NCI-H1694 treated with DMSO at 0.1 percent for 48 hours (cell line): ENCODE measurements at regions not wholly inside any gene's neighbourhood (a gene's known extent, or its start where the extent isn't known, plus 50 kb on each side); places are given as distances from the start of the nearest gene placed in this dataset.
"Not testable (repeated sequence)": the region's sequence is repeated elsewhere in the genome, so short reads cannot be mapped to it uniquely, and the experiment has no call there.

Experiments used
- DNase-seq: peaks from one replicate; lab custom pipeline; 2025; lab: John Stamatoyannopoulos, UW

DNA sequence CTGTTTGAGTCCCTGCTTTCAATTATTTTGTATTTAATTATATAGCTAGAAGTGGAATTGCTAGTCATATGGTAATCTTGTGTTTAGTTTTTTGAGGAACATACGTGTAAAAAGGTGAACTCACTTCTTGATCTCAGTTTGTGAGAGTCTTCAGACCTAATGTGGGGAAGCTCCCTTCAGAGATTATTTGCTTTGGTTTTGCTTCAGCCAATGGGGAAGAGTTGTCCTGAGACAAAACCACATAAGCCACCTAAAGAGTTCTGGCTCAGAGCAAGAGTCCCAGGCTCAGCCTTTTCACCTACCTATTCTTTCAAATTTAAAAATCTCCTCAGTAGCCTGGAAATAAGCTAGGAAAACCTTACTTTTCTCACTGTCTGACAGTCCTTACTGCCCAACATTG lies 138.4 kb downstream of the UCK2 start:
- DNase-seq = no peak

DNA sequence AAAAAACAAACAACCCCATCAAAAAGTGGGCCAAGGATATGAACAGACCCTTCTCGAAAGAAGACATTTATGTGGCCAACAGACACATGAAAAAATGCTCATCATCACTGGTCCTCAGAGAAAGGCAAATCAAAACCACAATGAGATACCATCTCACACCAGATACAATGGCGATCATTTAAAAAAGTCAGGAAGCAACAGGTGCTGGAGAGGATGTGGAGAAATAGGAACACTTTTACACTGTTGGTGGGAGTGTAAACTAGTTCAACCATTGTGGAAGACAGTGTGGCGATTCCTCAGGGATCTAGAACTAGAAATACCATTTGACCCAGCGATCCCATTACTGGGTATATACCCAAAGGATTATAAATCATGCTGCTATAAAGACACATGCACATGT lies 142.0 kb downstream of the UCK2 start:
- DNase-seq = not testable (repeated sequence)

DNA sequence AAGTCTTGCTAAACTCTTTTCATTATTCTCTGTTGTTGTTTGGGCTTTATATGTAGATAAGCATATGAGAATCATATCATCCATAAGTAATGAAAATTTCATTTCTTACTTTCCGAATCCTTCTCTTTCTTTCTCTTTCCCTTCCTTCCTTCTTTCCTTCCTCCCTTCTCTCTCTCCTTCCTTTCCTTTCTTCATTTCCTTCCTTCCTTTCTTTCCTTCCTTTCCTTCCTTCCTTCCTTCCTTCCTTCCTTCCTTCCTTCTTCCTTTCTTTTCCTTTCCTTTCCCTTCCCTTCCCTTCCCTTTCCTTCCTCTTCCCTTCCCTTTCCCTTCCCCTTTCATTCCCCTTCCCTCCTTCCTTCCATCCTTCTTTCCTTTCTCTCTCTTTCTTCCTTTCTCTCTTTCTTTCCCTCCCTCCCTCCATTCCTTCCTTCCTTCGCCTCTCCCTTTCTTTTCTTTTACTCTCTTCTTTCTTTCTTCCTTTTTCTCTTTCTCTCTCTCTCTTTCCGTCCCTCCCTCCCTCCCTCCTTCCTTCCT lies 147.3 kb downstream of the UCK2 start:
- no peak for DNase-seq

DNA sequence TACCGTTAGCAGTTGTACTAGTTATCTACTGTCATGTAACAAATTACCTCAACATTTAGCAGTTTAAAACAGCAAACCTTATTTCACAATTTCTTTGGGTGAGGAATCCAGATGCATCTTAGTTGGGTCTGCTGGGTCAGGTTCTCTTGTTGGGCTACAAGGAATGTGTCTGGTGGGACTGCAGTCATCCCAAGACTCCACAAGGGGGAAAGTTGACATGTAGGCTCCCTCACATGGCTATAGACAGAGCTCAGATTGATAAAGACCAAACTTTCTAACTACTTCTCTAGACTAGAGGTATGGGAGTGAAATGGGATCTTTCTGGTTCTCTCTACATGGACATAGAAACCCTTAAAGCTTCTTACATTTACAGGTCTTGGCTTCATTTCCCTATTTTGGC lies 160.9 kb downstream of the UCK2 start:
- no peak for DNase-seq

DNA sequence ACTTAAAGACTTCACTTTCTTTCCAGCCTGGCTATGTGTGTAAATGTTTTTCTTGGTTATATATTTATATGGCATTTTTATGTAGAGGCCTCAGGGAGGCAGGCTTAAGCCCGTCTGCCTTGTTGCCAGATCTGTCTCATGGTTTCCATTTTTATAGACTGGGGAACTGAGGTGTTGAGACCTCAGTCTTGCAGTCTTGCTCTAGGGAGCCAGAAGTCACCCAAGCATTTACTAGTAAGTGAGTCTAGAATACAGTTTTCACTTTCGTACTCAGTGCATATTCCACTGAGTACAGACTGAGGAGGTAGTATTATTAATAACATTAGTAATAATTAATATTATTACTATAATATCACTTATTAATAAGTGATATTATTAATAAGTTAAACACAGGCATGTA lies 161.4 kb downstream of the UCK2 start:
- no peak for DNase-seq

DNA sequence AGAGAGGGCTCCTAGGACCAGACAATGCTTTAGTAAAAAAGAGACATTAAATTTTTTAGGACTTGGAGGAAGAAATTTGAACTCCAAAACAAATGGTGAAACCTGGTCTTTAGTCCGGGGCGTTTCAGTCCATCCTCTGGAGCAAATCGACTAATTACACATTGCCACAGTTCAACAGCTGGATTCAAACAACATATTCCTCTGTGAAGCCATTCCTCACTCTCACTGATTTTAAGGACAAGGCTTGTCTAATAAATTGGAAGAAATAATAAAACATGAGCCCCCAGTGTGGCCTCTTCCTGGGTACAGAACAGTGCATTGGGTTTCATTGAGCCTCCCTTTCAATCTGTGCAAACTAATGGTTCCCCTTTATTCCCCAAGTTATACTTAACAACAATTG lies 165.1 kb downstream of the UCK2 start:
- no peak for DNase-seq

DNA sequence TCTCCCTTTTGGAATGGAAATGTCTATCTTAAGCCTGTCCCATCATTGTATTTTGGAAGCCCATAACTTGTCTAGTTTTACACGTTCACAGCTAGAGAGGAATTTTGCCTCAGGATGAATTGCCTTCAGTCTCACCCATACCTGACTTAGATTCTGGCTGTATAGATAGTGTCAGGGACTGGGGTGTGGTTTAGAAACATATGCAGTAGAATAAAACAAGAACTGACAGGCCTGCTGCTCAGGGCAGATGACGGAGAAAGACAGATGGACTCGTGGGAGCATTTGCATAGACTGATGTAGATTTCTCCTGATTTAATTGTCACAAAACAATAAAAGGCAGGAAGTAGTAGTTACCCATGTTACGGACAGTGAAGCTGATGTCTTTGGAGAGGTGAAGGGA lies 166.7 kb downstream of the UCK2 start:
- DNase-seq = peak; percentile 67

DNA sequence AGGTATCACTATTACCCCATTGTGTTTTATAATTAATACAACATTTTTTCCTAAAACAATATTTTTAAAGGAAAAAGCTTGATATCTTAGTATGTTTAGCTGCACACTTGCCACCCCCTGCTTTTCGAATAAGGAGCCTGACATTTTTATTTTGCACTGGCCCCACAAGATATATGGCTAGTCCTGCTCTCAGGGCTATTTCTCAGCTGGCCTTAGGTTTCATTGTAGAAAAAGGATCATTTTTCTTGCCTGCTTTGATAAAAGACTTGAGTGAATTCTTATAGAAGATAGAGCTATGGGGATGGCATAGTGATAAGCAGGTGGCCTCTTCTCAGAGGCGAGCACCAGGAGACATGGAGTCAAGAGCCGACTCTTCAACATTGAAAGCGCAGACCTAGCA lies 167.0 kb downstream of the FAM78B start:
- no peak for DNase-seq

DNA sequence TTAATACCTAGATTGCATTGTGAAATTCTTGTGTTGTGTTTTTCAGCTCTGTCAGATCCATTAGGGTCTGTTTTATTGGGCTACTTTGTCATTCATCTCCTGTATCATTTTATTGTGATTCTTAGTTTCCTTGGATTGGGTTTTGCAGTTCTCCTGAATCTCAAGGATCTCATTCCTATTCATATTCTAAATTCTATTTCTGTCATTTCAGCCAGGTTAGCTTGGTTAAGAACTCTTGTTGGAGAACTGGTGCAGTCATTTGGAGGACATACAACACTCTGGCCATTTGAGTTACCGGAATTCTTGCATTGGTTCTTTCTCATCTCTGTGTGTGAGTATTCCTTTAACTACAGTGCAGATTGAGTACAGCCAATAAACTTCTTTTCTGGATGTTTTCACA lies 159.6 kb downstream of the FAM78B start:
- no peak for DNase-seq

DNA sequence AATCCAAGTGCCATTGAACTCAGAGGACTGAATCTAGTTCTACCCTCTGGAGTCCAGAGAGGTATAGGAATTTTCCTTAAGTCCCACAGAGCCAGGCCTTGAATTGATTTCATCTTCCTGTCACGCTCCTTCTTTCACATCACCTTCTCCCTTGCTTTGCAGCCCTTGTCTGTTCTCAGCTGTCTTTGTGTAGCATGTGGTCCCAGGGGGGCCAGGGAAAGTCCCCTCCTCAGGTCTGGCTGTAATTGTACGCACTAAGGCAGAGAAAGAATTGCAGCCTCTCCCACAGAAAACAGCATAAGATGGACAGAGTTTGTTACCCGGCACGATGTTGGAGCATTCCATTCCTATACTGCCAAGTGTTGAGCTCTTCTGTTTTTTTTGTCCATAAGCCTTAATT lies 153.6 kb downstream of the FAM78B start:
- DNase-seq = no peak

DNA sequence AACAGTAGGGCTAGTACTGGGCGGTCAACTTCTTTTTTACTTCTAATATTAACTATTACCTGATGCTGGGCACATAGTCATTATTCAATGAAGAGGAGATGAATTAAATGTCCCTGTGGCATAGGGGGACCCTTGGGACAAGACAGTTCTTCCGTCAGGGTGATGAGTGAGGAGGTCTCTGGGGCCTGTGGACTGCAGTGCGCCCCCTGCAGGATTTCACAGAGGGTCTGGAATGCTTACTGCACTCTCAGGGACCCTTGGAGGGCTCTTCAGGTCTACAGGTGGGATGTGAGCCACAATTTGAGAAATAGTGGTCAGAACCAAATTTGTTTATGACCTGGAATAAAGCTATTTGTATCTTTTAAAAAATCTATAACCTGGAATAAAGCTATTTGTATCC lies 149.4 kb downstream of the FAM78B start:
- no peak for DNase-seq
